HepG2 (cell line): ENCODE measurements at regions not wholly inside any gene's neighbourhood (a gene's known extent, or its start where the extent isn't known, plus 50 kb on each side); places are given as distances from the start of the nearest gene placed in this dataset.

ENCODE experiments used
- BCLAF1 ChIP-seq: fragments of 450-650 bp; IDR thresholded peaks from 2 replicates; pipeline ENCODE4 v1.6.1; 2017; ENCODE audit warnings: mild to moderate bottlenecking
- GMEB1 ChIP-seq: sonication (generic); formaldehyde crosslinking; IDR thresholded peaks from 2 replicates; pipeline ENCODE4 v1.5.1; 2020; ENCODE audit warnings: missing genetic modification reagents, mild to moderate bottlenecking, borderline replicate concordance
- HNRNPL ChIP-seq: fragments of 200-400 bp; formaldehyde crosslinking; IDR thresholded peaks from 2 replicates; pipeline ENCODE4 v1.6.1; 2017; ENCODE audit warnings: mild to moderate bottlenecking, low read depth, low read length
- HNRNPLL ChIP-seq: fragments of 200-400 bp; formaldehyde crosslinking; IDR thresholded peaks from 2 replicates; pipeline ENCODE4 v1.6.1; 2017; ENCODE audit warnings: mild to moderate bottlenecking, low read depth, low read length; ENCODE audit not compliant: poor library complexity, severe bottlenecking
- HNRNPUL1 ChIP-seq: fragments of 200-400 bp; formaldehyde crosslinking; IDR thresholded peaks from 2 replicates; pipeline ENCODE4 v1.6.1; 2017; ENCODE audit warnings: low read depth, mild to moderate bottlenecking, low read length, moderate library complexity
- HOXA7 ChIP-seq: sonication (generic); formaldehyde crosslinking; IDR thresholded peaks from 2 replicates; pipeline ENCODE4 v1.8.1; 2022; ENCODE audit warnings: mild to moderate bottlenecking, missing genetic modification reagents, moderate library complexity
- KLF9 ChIP-seq: IDR thresholded peaks from 2 replicates; pipeline ENCODE4 v1.6.1; 2016; ENCODE audit warnings: low read depth
- KMT2B ChIP-seq: IDR thresholded peaks from 2 replicates; pipeline ENCODE4 v1.6.1; 2016; ENCODE audit warnings: missing genetic modification reagents, missing compliant biosample characterization
- MXI1 ChIP-seq: IDR thresholded peaks from 3 replicates; pipeline ENCODE4 v1.6.1; 2012; ENCODE audit warnings: low read depth, low read length, inconsistent platforms, borderline replicate concordance
- PHF5A ChIP-seq: IDR thresholded peaks from one replicate; pipeline ENCODE4 v1.6.1; 2018; ENCODE audit warnings: low read depth, missing genetic modification reagents; ENCODE audit not compliant: unreplicated experiment
- TFDP1 ChIP-seq: IDR thresholded peaks from 2 replicates; pipeline ENCODE4 v1.6.1; 2016; ENCODE audit warnings: missing compliant biosample characterization, missing genetic modification reagents, borderline replicate concordance
- THAP8 ChIP-seq: sonication (generic); formaldehyde crosslinking; IDR thresholded peaks from 2 replicates; pipeline ENCODE4 v1.5.1; 2020; ENCODE audit warnings: missing genetic modification reagents, mild to moderate bottlenecking, borderline replicate concordance
- USF2 ChIP-seq, 2 experiments: sonication (generic) in 1 of 2; formaldehyde crosslinking in 1 of 2; IDR thresholded peaks; 2 replicates each; pipeline versions ENCODE4 v1.5.1 to v1.6.1; 2011 to 2020; ENCODE audit warnings: borderline replicate concordance in 1 of 2, low read depth in 1 of 2, low read length in 1 of 2, mild to moderate bottlenecking in 1 of 2, missing genetic modification reagents in 1 of 2, moderate library complexity in 1 of 2
- ZBTB46 ChIP-seq: sonication (generic); formaldehyde crosslinking; IDR thresholded peaks from 2 replicates; pipeline ENCODE4 v1.4.0; 2020; ENCODE audit warnings: mild to moderate bottlenecking, missing genetic modification reagents, borderline replicate concordance
- ZNF143 ChIP-seq: sonication (generic); formaldehyde crosslinking; IDR thresholded peaks from 2 replicates; pipeline ENCODE4 v1.4.0; 2020; ENCODE audit warnings: missing genetic modification reagents
- ZNF234 ChIP-seq: sonication (generic); formaldehyde crosslinking; conservative IDR thresholded peaks from 2 replicates; pipeline ENCODE4 v1.5.1; 2020; ENCODE audit warnings: mild to moderate bottlenecking, missing genetic modification reagents
- ZNF839 ChIP-seq: sonication (generic); formaldehyde crosslinking; IDR thresholded peaks from 2 replicates; pipeline ENCODE4 v1.4.0; 2020; ENCODE audit warnings: missing genetic modification reagents, mild to moderate bottlenecking, borderline replicate concordance

- TF ChIP-seq USF2 (IDR thresholded peaks at IDR 0.05; ENCODE audit: low read depth, low read length) (no peak), USF2 (CRISPR knock-in tag; IDR thresholded peaks at IDR 0.05; ENCODE audit: borderline replicate concordance) (peak; percentile 51; the same call in 1 of the 2 replicates), KMT2B (no peak), ZBTB46 (no peak), HNRNPL (no peak), PHF5A (no peak), TFDP1 (no peak), HOXA7 (CRISPR knock-in tag) (no peak), ZNF143 (CRISPR knock-in tag) (peak; percentile 84), ZNF839 (no peak), BCLAF1 (no peak), MXI1 (no peak), THAP8 (CRISPR knock-in tag) (no peak), HNRNPUL1 (no peak), HNRNPLL (no peak), ZNF234 (CRISPR knock-in tag) (no peak), KLF9 (CRISPR knock-in tag) (no peak), GMEB1 (CRISPR knock-in tag) (no peak)
Measured at GRCh38 chr20:12594410-12595088, 414.2 kb upstream of the SPTLC3 start (continued).
